Esophagus muscularis mucosa (tissue), 3 donors: ENCODE measurements at regions not wholly inside any gene's neighbourhood (a gene's known extent, or its start where the extent isn't known, plus 50 kb on each side); places are given as distances from the start of the nearest gene placed in this dataset.

Source experiments
- POLR2A ChIP-seq: fragments of 450-650 bp; IDR thresholded peaks from one replicate; pipeline ENCODE4 v1.6.1; 2017; ENCODE audit warnings: antibody characterized with exemption, moderate library complexity, mild to moderate bottlenecking, low read depth
- TF ChIP-seq, protein P1 (sequence below), 3 experiments: fragments of 200-600 bp in 2 of 3; fragments of 450-650 bp in 1 of 3; sonication (generic) in 2 of 3; IDR thresholded peaks; one replicate each; pipeline ENCODE4 v1.5.1; 2017 to 2019; ENCODE audit warnings: antibody characterized with exemption in 3 of 3, mild to moderate bottlenecking in 2 of 3, moderate library complexity in 1 of 3

- TF ChIP-seq, protein P1, sequence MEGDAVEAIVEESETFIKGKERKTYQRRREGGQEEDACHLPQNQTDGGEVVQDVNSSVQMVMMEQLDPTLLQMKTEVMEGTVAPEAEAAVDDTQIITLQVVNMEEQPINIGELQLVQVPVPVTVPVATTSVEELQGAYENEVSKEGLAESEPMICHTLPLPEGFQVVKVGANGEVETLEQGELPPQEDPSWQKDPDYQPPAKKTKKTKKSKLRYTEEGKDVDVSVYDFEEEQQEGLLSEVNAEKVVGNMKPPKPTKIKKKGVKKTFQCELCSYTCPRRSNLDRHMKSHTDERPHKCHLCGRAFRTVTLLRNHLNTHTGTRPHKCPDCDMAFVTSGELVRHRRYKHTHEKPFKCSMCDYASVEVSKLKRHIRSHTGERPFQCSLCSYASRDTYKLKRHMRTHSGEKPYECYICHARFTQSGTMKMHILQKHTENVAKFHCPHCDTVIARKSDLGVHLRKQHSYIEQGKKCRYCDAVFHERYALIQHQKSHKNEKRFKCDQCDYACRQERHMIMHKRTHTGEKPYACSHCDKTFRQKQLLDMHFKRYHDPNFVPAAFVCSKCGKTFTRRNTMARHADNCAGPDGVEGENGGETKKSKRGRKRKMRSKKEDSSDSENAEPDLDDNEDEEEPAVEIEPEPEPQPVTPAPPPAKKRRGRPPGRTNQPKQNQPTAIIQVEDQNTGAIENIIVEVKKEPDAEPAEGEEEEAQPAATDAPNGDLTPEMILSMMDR (IDR thresholded peaks at IDR 0.05): no peak
- TF ChIP-seq POLR2A: no peak
Measured at GRCh38 chr6:90365565-90366219, 69.0 kb upstream of the BACH2 start.
